DMS53 (cell line): ENCODE measurements at regions not wholly inside any gene's neighbourhood (a gene's known extent, or its start where the extent isn't known, plus 50 kb on each side); places are given as distances from the start of the nearest gene placed in this dataset.

Experiments
- DNase-seq: peaks from one replicate; lab custom pipeline; 2025; lab: John Stamatoyannopoulos, UW

- DNase-seq: peak; percentile 87
These were observed 162.2 kb downstream of the SREK1 start for GRCh38 chr5:66306105-66306843.

- DNase-seq: peak; percentile 11
These were observed 162.8 kb downstream of the SREK1 start for GRCh38 chr5:66306844-66307315.

- DNase-seq: peak; percentile 86
These were observed 163.6 kb downstream of the SREK1 start for GRCh38 chr5:66307647-66308241.

GRCh38 chr5:66312266-66312665 lies 168.2 kb downstream of the SREK1 start:
- no peak for DNase-seq

GRCh38 chr5:66315784-66316183 lies 171.7 kb downstream of the SREK1 start:
- DNase-seq: no peak

GRCh38 chr5:66322786-66323528 lies 178.9 kb downstream of the SREK1 start:
- no peak for DNase-seq

GRCh38 chr5:66323529-66323895 lies 179.4 kb downstream of the SREK1 start:
- DNase-seq: no peak

GRCh38 chr5:66324357-66324756 lies 180.3 kb downstream of the SREK1 start:
- peak; percentile 71 for DNase-seq

- no peak for DNase-seq
These were observed 182.2 kb downstream of the SREK1 start for GRCh38 chr5:66326276-66326675.

- no peak for DNase-seq
These were observed 182.9 kb downstream of the SREK1 start for GRCh38 chr5:66327008-66327407.

- DNase-seq: no peak
These were observed 185.0 kb downstream of the SREK1 start for GRCh38 chr5:66329078-66329477.

- no peak for DNase-seq
These were observed 189.1 kb downstream of the SREK1 start for GRCh38 chr5:66333192-66333591.

GRCh38 chr5:66337626-66338226 lies 193.6 kb downstream of the SREK1 start:
- DNase-seq: no peak

GRCh38 chr5:66338828-66339227 lies 194.7 kb downstream of the SREK1 start:
- DNase-seq: no peak

- DNase-seq: no peak
These were observed 195.8 kb downstream of the SREK1 start for GRCh38 chr5:66339896-66340295.

- DNase-seq: no peak
These were observed 196.7 kb downstream of the SREK1 start for GRCh38 chr5:66340786-66341185.

- DNase-seq: no peak
These were observed 198.3 kb downstream of the SREK1 start for GRCh38 chr5:66342341-66342880.

- DNase-seq: no peak
These were observed 199.4 kb downstream of the SREK1 start for GRCh38 chr5:66343370-66344071.

- no peak for DNase-seq
These were observed 200.4 kb downstream of the SREK1 start for GRCh38 chr5:66344544-66344943.

- DNase-seq: no peak
These were observed 201.2 kb downstream of the SREK1 start for GRCh38 chr5:66345281-66345680.

- no peak for DNase-seq
These were observed 202.8 kb downstream of the SREK1 start for GRCh38 chr5:66346869-66347268.
